ENCODE measurements at regions not wholly inside any gene's neighbourhood (a gene's known extent, or its start where the extent isn't known, plus 50 kb on each side); places are given as distances from the start of the nearest gene placed in this dataset.

DNA sequence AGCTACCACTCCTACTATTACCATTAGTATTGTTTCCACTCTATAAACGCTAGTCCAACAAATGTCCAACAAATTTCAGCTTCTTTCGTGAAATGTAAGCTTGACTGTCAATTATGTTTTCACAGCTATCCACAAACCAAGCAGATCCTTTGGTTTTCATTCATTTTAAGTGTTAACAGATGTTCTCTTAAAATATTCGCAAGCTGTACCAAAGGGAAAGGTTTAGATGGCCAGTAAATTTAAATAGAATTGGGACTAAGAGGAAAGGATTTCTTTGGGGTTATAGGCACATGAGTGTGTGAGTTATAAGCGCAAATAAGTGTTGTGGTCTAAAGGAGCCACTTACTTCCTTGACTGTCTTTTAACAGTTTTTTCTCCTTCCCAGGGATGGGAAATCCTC lies 136.8 kb upstream of the ADRA1B start:
- no peak overlapping the region for H3K4me3 ChIP-seq
- no peaks in the 10 kb centered on the region for H3K36me3 ChIP-seq (ENCODE audit: control insufficient read depth in 2 of 2, insufficient read depth in 2 of 2, low read length in 1 of 2)
- H3K27ac ChIP-seq (ENCODE audit: control insufficient read depth, insufficient read depth) = no peak overlapping the region
- H3K27me3 ChIP-seq (replicated peaks in 1 of 2; ENCODE audit: control insufficient read depth in 2 of 2, insufficient read depth in 2 of 2, low read length in 1 of 2) = no peaks in the 10 kb centered on the region
- H3K79me2 ChIP-seq (ENCODE audit: control insufficient read depth, insufficient read depth, low read length) = no peaks in the 10 kb centered on the region
- ATAC-seq = no peak
- TF ChIP-seq RFX5 (IDR thresholded peaks at IDR 0.05; ENCODE audit: low read depth, low read length) (no peak), POLR2AphosphoS5 (IDR thresholded peaks at IDR 0.05; ENCODE audit: low read length) (no peak), FOXK2 (IDR thresholded peaks at IDR 0.05) (no peak), LARP7 (IDR thresholded peaks at IDR 0.05) (no peak), MXI1 (IDR thresholded peaks at IDR 0.05; ENCODE audit: low read depth, low read length) (no peak), NRF1 (conservative IDR thresholded peaks at IDR 0.05; ENCODE audit: low read depth, low read length) (no peak), TCF12 (IDR thresholded peaks at IDR 0.05; ENCODE audit: low read depth, low read length) (no peak)
- TF ChIP-seq, protein P1, sequence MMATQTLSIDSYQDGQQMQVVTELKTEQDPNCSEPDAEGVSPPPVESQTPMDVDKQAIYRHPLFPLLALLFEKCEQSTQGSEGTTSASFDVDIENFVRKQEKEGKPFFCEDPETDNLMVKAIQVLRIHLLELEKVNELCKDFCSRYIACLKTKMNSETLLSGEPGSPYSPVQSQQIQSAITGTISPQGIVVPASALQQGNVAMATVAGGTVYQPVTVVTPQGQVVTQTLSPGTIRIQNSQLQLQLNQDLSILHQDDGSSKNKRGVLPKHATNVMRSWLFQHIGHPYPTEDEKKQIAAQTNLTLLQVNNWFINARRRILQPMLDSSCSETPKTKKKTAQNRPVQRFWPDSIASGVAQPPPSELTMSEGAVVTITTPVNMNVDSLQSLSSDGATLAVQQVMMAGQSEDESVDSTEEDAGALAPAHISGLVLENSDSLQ (IDR thresholded peaks at IDR 0.05) = no peak
- ChIA-PET RAD21 (ENCODE audit: unreplicated experiment) (no interaction called here), CTCF (interaction anchor here (0.8 to 0.9 kb wide), 2 partner anchors 208 to 624 kb away, joined by 3 read pairs; no protein-coding TSS in a partner anchor), SMC1A (ENCODE audit: uncharacterized antibody, unreplicated experiment) (interaction anchor here (0.5 to 0.9 kb wide), 2 partner anchors 448 to 1020 kb away, joined by 3 to 4 read pairs; no protein-coding TSS in a partner anchor), POLR2A (no interaction called here)
- H4K20me1 ChIP-seq (ENCODE audit: control insufficient read depth, insufficient read depth) = no peaks in the 10 kb centered on the region; the same call in 1 of the 2 replicates
- H2AFZ ChIP-seq (ENCODE audit: control insufficient read depth, low read depth, low read length) = no peak overlapping the region
- WGBS (ENCODE audit: insufficient coverage, insufficient replicate concordance, low lambda C conversion rate, missing lambda C conversion rate) = 72% methylated on average over 4 of the region's 4 CpGs
- DNase-seq (ENCODE audit: low read depth, low spot score) = no peak
- no peak overlapping the region for H3K4me2 ChIP-seq (ENCODE audit: control insufficient read depth, insufficient read depth)
- no peaks in the 10 kb centered on the region for H3K9me3 ChIP-seq (replicated peaks; ENCODE audit: control insufficient read depth, insufficient read depth, low read length)
- in situ Hi-C loops (cut with MboI) (no loop called here), intact Hi-C loops (cut with micrococcal nuclease; ENCODE audit: unreplicated experiment) (loop anchor here (10.0 kb wide), 1 partner anchor 235 kb away; no protein-coding TSS in a partner anchor)
- no peak for FAIRE-seq
- BruUV-seq (replicated peaks) = no TSS peak
- H3K4me1 ChIP-seq (ENCODE audit: control insufficient read depth, insufficient read depth, low read length) = no peaks in the 10 kb centered on the region
- no peak overlapping the region for H3K9ac ChIP-seq (ENCODE audit: control insufficient read depth, insufficient read depth, low read length)

DNA sequence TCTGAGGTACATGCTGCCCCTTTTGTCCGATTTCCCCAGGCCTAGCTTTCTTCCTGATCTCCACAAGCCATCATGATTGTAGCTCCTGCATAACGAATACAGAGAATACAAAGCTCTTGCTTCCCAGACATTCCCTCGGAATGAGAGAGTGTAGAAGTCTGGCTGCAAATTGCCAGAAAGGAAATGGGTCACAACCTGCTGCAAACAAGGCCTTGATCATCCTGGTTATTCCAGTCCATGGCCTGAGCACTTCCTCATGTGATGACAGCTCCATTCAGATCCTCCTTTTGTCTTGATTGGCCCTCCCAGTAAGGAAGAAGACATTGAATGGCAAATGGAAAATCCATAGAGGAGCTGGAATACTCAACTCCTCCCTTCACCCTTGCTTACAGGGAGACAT lies 136.0 kb upstream of the ADRA1B start:
- H3K36me3 ChIP-seq (ENCODE audit: control insufficient read depth in 2 of 2, insufficient read depth in 2 of 2, low read length in 1 of 2) = no peaks in the 10 kb centered on the region
- DNase-seq (ENCODE audit: low read depth, low spot score) (no peak), ATAC-seq (no peak), FAIRE-seq (no peak)
- no peaks in the 10 kb centered on the region for H3K79me2 ChIP-seq (ENCODE audit: control insufficient read depth, insufficient read depth, low read length)
- H3K27ac ChIP-seq (ENCODE audit: control insufficient read depth, insufficient read depth) = no peak overlapping the region
- intact Hi-C loops (cut with micrococcal nuclease; ENCODE audit: unreplicated experiment) = no loop called here
- no peaks in the 10 kb centered on the region for H3K4me1 ChIP-seq (ENCODE audit: control insufficient read depth, insufficient read depth, low read length)
- POLR2A ChIA-PET = no interaction called here
- CTCF ChIA-PET = no interaction called here
- no peak overlapping the region for H2AFZ ChIP-seq (ENCODE audit: control insufficient read depth, low read depth, low read length)
- no peaks in the 10 kb centered on the region for H3K9me3 ChIP-seq (replicated peaks; ENCODE audit: control insufficient read depth, insufficient read depth, low read length)
- no TSS peak for BruUV-seq (replicated peaks)
- H3K9ac ChIP-seq (ENCODE audit: control insufficient read depth, insufficient read depth, low read length) = no peak overlapping the region
- no peaks in the 10 kb centered on the region for H3K27me3 ChIP-seq (replicated peaks in 1 of 2; ENCODE audit: control insufficient read depth in 2 of 2, insufficient read depth in 2 of 2, low read length in 1 of 2)
- no peak overlapping the region for H3K4me3 ChIP-seq
- no peaks in the 10 kb centered on the region; the same call in 1 of the 2 replicates for H4K20me1 ChIP-seq (ENCODE audit: control insufficient read depth, insufficient read depth)
- 2% methylated on average over 3 of the region's 3 CpGs for WGBS (ENCODE audit: insufficient coverage, insufficient replicate concordance, low lambda C conversion rate, missing lambda C conversion rate)
- SMC1A ChIA-PET (ENCODE audit: uncharacterized antibody, unreplicated experiment) = no interaction called here
- in situ Hi-C loops (cut with MboI) = no loop called here
- RAD21 ChIA-PET (ENCODE audit: unreplicated experiment) = no interaction called here
- no peak overlapping the region for H3K4me2 ChIP-seq (ENCODE audit: control insufficient read depth, insufficient read depth)
- TF ChIP-seq CHD2 (IDR thresholded peaks at IDR 0.05; ENCODE audit: borderline replicate concordance, low read depth, low read length) (no peak), GATAD2B (conservative IDR thresholded peaks at IDR 0.05; ENCODE audit: low read depth) (no peak), HDAC6 (IDR thresholded peaks at IDR 0.05; ENCODE audit: unreplicated experiment) (no peak), SUZ12 (IDR thresholded peaks at IDR 0.05; ENCODE audit: unreplicated experiment) (no peak)
- TF ChIP-seq, protein P2, sequence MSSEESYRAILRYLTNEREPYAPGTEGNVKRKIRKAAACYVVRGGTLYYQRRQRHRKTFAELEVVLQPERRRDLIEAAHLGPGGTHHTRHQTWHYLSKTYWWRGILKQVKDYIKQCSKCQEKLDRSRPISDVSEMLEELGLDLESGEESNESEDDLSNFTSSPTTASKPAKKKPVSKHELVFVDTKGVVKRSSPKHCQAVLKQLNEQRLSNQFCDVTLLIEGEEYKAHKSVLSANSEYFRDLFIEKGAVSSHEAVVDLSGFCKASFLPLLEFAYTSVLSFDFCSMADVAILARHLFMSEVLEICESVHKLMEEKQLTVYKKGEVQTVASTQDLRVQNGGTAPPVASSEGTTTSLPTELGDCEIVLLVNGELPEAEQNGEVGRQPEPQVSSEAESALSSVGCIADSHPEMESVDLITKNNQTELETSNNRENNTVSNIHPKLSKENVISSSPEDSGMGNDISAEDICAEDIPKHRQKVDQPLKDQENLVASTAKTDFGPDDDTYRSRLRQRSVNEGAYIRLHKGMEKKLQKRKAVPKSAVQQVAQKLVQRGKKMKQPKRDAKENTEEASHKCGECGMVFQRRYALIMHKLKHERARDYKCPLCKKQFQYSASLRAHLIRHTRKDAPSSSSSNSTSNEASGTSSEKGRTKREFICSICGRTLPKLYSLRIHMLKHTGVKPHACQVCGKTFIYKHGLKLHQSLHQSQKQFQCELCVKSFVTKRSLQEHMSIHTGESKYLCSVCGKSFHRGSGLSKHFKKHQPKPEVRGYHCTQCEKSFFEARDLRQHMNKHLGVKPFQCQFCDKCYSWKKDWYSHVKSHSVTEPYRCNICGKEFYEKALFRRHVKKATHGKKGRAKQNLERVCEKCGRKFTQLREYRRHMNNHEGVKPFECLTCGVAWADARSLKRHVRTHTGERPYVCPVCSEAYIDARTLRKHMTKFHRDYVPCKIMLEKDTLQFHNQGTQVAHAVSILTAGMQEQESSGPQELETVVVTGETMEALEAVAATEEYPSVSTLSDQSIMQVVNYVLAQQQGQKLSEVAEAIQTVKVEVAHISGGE (CRISPR knock-in tag; IDR thresholded peaks at IDR 0.05) = no peak
- TF ChIP-seq, protein P3, sequence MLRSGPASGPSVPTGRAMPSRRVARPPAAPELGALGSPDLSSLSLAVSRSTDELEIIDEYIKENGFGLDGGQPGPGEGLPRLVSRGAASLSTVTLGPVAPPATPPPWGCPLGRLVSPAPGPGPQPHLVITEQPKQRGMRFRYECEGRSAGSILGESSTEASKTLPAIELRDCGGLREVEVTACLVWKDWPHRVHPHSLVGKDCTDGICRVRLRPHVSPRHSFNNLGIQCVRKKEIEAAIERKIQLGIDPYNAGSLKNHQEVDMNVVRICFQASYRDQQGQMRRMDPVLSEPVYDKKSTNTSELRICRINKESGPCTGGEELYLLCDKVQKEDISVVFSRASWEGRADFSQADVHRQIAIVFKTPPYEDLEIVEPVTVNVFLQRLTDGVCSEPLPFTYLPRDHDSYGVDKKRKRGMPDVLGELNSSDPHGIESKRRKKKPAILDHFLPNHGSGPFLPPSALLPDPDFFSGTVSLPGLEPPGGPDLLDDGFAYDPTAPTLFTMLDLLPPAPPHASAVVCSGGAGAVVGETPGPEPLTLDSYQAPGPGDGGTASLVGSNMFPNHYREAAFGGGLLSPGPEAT (IDR thresholded peaks at IDR 0.05; ENCODE audit: low read depth) = no peak

All from GM12878 (cell line).